ENCODE measurements at regions not wholly inside any gene's neighbourhood (a gene's known extent, or its start where the extent isn't known, plus 50 kb on each side); places are given as distances from the start of the nearest gene placed in this dataset.
"Not testable (repeated sequence)": the region's sequence is repeated elsewhere in the genome, so short reads cannot be mapped to it uniquely, and the experiment has no call there.

DNA sequence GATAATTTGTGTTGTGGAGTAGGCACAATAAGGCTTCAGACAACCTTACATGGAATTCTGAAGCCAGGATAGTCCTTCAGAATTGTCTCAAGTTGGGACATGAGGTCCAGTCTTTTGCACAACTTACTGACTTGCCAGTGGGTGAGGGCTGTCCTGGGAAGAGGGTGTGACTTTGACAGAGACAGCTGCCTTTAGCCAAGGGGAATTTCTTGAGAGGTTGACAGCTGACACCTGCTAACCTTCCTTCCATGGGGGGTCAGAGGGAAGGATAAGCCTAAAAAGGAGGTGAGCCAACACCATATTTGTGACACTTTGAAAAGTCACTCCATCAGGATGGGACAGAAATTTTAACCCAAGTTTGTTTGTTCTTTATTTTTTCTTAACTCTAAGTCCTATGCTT lies 907.8 kb upstream of the CRIM1 start:
- DNase-seq (ENCODE audit: low read depth in 2 of 2) = no peak

DNA sequence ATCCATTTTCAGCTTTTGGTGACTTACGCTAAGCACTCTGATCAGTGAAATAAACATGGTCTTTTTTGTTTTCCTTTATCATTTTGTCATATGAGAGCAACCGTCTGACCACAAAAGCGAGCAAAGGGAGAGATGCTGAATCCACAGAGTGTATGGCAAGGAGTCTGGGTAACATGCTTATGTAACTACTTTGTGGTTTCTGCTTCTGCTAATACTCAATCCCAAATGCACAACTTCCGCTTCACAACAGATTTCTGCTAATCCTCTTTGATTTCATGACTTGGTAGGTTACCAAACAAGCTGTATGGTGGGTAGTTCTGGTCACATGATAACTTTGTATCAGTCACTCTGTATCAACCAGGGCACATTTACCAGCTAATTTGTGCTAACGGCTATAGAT lies 908.4 kb upstream of the CRIM1 start:
- DNase-seq (ENCODE audit: low read depth in 2 of 2) = no peak

DNA sequence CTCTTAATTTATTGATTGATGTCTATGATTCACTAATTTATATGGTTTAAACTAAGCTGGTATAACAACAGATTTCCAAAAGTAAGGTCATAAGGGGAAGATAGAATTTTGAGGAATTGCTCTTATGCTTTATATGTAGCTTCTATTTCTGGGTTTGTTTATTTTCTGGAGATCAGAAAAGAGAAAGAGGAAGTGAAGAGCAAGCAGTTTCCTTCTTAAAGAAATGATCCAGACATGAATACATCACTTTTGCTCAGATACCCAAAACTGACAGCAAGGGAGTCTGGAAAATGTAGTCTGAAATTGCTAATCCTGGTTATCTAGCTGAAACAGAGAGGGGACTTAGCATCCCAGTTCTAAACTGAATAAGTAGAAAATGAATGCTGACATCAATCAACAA lies 912.5 kb upstream of the CRIM1 start:
- DNase-seq (ENCODE audit: low read depth in 2 of 2) = no peak

GRCh38 chr2:35441575-35441974 lies 914.0 kb upstream of the CRIM1 start:
- not testable (repeated sequence) for DNase-seq (ENCODE audit: low read depth in 2 of 2)

- DNase-seq (ENCODE audit: low read depth in 2 of 2) = not testable (repeated sequence)
Observed at GRCh38 chr2:35440308-35440707, 915.3 kb upstream of the CRIM1 start.

DNA sequence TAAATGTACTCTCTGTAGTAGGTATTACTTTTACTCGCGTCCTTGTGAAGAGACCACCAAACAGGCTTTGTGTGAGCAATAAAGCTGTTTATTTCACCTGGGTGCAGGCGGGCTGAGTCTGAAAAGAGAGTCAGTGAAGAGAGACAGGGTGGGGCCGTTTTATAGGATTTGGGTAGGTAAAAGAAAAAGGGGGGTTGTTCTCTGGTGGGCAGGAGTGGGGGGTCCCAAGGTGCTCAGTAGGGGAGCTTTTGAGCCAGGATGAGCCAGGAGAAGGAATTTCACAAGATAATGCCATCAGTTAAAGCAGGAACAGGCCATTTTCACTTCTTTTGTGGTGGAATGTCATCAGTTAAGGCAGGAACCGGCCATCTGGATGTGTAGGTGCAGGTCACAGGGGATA lies 918.7 kb upstream of the CRIM1 start:
- not testable (repeated sequence) for DNase-seq (ENCODE audit: low read depth in 2 of 2)

DNA sequence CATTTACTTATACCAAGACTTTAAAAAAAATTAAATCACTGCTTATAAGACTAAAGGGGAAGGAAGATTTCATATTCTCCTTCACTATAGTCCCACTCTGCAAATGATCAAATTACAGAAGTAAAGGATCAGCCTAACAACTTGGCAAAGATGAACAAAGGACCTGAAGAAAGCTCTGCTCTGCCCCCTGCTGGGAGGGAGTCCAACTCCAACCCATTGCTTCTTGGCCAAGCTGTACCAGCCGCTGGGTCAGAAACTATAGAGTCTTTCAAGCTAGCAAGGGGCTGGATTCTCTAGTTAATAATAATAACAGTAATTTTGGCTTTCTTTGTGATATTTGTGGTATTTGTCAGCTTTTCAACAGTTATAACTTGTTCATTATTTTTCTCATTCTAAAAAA lies 927.0 kb upstream of the CRIM1 start:
- DNase-seq (ENCODE audit: low read depth in 2 of 2) = no peak

DNA sequence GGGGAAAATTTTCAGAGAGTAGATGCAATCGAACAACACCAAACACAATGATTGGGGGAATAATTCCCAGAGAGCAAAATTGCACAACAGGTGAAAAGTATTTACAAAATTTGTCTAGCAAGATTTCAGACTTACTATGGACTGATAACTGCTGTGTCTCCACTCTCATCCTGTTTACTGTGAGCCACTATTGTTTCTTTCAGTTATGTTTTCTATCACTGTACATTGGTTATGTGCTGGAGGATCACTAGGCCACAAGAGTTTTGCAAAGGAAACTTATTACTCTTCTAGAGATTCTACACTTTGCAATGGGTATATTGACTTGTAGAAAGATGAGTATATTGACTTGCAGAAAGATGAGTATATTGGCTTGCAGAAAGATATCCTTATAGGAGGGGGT lies 934.1 kb upstream of the CRIM1 start:
- no peak for DNase-seq (ENCODE audit: low read depth in 2 of 2)

DNA sequence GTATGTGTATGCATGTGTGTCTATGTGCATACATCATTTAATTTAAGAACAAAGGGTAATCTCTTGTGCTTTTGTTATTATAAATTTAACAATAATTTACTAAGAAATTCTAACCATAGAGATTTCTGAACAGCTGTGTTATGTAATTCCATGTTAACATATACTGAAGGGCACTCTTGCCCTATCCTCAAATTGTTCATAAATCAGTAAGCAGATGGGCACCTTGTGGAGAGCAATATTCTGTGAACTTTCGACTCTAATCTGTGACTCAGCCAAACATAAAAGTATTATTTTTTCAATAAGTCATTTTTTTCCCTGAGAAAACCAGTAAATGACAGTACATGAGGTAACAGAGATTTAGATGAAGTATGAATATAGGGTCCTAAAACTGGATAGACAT lies 938.3 kb upstream of the CRIM1 start:
- no peak for DNase-seq (ENCODE audit: low read depth in 2 of 2)

GRCh38 chr2:35416391-35417140 lies 939.0 kb upstream of the CRIM1 start:
- DNase-seq (ENCODE audit: low read depth in 2 of 2) = no peak

DNA sequence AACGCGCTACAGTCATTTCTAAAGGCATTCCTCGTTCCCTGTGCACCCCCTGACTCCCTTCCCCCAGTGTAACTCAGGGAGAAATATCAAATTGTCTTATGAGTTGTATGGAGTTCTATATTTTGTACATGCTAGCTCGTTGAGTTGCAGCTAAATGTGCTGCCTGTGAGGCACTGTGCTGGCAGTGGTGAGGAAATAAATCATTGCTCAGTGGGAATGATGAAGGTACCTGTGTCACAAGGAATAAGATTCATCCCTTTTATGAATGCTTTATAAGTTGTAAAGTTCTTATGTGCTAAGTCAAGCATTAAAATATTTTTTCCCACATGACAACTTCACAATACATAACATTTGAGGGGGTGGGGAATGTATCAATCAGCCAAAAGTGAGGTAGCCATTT lies 939.6 kb upstream of the CRIM1 start:
- no peak for DNase-seq (ENCODE audit: low read depth in 2 of 2)

DNA sequence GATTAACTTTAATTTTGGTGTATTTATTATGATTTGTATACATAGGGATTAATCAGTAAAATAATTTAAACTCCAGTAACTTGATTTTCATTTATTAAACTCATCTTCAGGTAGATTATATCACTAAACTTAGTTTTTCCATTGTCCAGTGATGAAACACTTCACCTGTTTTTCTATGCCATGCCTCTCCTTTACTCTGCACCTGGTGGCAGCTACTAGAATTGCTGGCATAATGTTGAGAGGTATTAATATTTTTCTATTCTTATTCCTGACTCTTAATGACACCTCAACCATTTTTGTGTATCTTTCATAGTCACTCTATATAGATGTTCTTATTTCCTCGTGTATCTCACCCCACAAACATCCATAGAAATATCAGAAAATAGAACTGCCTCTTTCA lies 940.3 kb upstream of the CRIM1 start:
- DNase-seq (ENCODE audit: low read depth in 2 of 2) = no peak

DNA sequence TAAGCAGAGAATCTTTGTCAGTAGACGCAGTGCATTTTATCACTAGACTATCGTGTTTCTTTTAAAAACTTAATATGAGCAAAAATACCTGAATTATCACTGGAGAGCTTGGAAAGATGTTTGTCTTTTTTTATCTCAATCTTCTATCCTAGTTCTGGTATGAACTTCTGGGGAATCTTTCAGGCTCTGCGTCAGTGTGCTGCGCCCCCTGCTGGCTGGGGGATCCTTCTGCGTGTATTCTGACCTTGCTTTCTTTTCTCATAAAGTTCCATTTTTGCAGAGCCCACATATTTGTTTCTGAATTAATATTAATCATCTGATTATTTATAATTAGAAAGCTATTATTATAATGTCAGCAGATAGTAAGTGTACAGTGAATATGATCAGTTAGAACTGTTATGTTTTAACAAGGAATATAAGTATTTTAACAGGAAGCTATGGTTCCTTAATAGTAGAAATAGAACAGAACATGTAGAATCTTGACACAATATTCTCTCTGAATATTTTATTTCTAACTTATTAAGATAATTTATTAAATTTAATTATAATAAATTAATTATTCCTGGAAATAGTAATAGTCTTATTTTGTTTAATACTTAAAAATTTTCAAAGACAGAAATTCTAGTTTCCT lies 945.0 kb upstream of the CRIM1 start:
- DNase-seq (ENCODE audit: low read depth in 2 of 2) = peak in 1 of 2 donors; percentile 0

GRCh38 chr2:35409762-35410161 lies 945.8 kb upstream of the CRIM1 start:
- DNase-seq (ENCODE audit: low read depth in 2 of 2) = no peak

- no peak for DNase-seq (ENCODE audit: low read depth in 2 of 2)
Observed at GRCh38 chr2:35408320-35408719, 947.3 kb upstream of the CRIM1 start.

GRCh38 chr2:35391736-35392442 lies 963.7 kb upstream of the CRIM1 start:
- DNase-seq (ENCODE audit: low read depth in 2 of 2) = no peak

GRCh38 chr2:35378791-35379190 lies 976.8 kb upstream of the CRIM1 start:
- no peak for DNase-seq (ENCODE audit: low read depth in 2 of 2)

DNA sequence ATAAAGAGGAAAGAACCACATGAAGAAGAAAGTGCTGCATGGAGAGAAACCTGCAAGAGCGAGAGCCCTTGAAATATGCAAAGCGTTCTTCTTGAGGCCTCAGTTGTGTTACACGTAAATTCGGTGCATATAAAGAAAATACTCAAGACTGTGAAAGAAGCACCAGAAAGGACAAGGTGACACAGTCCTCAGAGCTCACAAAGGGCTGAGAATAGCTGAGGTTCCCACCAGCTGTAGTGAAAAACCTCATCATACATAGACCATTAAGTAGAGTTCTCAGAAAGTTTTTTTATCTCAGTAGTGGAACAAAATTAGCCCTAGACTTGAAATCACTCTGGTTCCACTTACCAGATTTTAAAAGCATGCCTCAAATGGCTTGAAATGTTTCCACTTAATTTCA lies 980.7 kb upstream of the CRIM1 start:
- DNase-seq (ENCODE audit: low read depth in 2 of 2) = no peak

DNA sequence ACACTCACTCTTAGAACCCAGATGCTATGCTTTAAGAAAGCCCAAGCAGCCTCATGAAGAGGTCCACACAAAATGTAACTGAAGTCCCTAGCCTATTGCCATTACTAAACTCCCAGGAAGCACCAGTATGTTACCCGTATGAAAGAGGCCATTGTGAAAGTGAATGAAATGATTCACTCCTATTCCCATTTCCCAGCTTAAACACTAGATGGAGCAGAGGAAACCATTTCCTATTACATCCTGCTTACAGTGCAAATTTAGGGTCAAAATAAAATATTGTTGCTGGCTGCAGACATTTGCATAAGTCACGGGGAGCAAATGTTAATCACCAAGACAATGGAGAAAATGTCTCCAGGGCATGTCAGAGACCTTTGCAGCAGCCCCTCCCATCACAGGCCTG lies 989.7 kb upstream of the CRIM1 start:
- no peak for DNase-seq (ENCODE audit: low read depth in 2 of 2)

DNA sequence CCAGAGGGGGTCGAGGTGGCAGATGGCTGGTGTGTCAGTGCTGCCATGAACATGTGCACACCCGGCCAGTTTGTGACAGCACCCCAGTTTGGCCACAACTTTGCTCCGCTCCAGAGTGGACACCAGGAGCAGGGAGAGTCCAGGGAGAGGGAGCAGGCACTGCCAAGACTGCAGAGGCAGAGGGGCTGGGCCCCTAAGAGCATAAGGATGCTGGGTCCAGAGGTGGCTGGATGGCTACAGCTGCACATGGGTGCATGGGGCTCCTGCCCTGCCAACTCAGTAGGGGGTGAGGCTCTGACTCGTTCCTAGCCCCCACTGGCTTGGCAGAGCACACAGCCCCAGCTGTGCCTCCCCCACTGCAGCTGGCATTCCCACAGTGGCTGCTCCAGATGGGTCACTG lies 999.2 kb upstream of the CRIM1 start:
- no peak for DNase-seq (ENCODE audit: low read depth in 2 of 2)

DNA sequence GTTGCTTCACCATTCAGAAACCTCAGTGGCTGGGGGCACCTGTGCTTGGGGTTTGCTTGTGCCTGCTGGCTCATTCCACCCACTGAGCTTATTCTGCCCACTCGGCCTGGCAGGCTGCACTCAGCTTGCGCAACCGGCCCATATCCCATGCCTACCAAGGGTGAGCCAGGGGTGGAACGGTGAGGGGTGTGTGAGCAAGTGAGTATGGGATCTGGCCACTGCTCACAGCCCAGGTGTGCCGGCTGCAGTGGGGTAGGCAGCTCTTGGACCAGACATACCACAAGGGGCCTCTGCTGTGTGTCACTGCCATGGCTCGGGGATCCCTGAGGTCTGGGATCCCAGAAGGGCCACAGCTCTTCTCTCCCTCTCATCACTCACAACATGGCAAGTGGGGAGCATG lies 1000.5 kb upstream of the CRIM1 start:
- no peak for DNase-seq (ENCODE audit: low read depth in 2 of 2)

DNA sequence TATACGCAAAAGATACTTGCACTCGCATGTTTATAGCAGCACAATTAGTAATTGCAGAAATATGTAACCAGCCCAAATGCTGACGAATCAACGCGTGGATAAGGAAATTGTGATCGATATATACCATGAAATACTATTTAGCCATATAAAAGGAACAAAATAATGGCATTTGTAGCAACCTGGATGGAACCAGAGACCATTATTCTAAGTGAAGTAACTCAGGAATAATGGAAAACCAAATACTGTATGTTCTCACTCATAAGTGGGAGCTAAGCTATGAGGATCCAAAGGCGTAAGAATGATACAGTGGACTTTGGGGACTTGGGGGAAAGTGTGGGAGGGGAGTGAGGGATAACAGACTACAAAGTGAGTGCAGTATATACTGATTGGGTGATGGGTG lies 1008.0 kb upstream of the CRIM1 start:
- no peak for DNase-seq (ENCODE audit: low read depth in 2 of 2)

DNA sequence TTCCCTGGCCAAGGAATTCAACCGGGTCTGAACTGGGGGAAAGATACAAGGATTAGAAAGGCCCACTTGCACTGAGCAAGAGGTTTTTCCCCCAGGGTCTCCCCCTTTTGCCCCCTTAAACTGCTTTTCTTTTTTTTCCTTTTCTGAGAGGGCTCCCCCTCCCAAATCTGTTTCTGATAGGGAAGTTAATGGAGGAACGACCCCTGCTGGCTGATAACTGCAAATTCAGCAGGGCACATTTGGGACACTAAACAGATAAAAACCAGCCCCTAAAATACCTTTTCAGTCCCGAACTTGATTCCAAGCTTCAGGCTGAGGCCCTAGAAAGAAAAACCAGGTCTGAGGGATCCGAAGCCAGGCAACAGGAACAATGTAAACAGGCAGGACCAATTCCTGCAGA lies 1012.4 kb upstream of the CRIM1 start:
- no peak for DNase-seq (ENCODE audit: low read depth in 2 of 2)
